NCI-H2171 treated with DMSO at 0.1 percent for 48 hours (cell line): ENCODE measurements at regions not wholly inside any gene's neighbourhood (a gene's known extent, or its start where the extent isn't known, plus 50 kb on each side); places are given as distances from the start of the nearest gene placed in this dataset.

Source experiments
- DNase-seq: peaks from one replicate; lab custom pipeline; 2025; lab: John Stamatoyannopoulos, UW

DNA sequence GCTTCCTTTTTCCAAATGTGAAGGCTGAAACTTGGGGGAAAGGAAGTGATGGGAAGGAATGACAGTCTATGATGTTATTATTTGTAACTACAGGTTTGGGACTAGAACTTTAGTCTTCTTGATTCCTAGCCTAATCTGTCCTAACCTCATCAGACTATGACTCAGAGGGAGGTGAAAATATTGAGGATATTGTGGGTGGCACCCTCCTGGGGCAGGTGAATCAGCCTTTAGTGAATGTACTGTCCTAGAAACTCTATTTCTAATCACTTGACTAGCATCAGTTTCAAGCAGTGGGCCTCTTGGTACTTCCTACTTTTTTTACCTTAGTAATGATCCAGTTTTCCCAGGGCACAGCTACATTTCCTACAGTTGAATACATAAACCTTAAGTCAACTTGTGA is 829.0 kb upstream of the API5 start:
- no peak for DNase-seq

DNA sequence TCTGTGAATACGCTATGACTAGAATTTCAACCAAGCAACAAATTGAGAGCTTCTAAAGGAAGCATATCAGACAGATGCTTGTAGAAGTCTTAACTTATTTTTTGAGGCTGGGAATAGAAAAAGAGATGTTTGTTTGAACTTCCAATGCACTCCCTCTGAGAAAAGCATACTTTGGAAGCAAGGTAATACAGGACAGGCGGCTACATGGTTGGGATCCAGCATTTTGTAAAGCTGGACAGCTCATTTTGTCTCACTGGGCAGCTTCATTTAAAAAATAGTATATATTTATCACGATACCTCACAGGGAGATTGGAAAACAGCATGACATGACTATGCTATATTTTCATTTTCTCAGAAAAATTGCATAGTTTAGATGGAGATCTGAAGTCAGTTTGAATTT is 821.3 kb upstream of the API5 start:
- DNase-seq = no peak

DNA sequence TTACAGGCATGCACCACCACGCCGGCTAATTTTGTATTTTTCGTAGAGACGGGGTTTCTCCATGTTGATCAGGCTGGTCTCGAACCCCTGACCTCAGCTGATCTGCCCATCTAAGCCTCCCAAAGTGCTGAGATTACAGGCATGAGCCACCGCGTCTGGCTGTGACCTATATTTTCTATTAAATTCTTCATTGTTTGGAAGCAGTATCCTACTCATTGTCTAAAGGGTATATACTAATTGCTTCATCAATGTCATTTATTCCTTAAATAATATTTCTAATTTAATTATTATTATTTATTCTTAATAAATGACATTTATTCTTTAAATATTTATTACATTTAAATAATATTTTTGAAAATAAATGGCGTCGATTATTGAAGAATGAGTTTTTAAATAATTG is 817.3 kb upstream of the API5 start:
- DNase-seq = no peak

DNA sequence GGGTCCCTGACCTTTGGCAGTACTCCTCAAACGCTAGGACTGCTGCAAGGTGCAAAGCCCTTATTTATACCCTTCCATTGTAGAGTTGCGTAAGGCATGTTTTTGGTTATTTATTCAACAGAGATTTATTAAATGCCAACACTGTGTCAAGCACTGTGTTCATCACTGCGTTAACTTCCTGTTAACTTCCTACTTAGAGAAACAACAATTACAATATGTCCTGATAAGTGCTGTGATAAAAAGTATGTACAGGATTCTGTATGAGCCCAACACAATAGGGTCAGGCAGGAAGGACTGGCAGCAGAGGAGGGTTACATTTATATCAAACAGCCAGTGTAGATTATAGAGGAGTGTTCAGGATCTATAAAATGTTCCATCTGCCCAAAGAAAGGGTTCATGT is 812.8 kb upstream of the API5 start:
- DNase-seq = no peak

DNA sequence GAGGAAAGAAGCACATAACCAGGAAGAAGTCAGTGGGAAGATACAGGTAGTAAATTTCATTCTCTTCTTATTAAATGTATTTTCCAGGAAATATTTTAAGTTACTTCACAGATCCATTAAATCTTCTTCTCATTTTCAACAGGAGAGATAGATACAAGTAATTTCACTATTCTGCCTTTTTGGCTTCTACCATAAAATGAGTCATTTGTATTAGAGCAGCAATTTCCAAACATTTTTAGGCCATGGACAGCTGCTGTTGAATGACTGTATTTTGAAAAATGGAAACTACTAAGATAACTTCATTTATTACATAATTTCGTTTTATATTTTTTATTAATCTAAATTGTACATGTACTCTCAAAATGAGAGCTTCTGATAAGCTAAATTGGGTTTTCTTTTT is 809.6 kb upstream of the API5 start:
- no peak for DNase-seq

DNA sequence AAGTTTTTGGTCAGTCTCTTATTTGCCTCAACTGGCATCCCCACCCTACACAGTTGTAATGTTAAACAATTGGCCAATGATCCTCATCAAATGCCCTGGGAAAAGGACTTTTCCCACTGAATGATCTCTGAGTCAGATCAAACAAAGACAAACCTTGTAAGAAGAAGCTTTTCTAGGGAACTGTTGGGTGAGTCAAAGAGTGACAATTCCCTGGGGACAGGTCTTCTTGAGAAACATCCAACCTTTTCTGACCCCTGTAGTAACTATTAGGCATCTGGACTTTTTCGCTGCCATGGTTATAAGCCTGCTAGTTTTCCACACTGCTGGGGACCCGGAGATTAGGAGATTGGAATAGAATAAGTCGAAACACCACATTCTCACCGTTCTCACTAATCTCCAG is 789.8 kb upstream of the API5 start:
- no peak for DNase-seq

DNA sequence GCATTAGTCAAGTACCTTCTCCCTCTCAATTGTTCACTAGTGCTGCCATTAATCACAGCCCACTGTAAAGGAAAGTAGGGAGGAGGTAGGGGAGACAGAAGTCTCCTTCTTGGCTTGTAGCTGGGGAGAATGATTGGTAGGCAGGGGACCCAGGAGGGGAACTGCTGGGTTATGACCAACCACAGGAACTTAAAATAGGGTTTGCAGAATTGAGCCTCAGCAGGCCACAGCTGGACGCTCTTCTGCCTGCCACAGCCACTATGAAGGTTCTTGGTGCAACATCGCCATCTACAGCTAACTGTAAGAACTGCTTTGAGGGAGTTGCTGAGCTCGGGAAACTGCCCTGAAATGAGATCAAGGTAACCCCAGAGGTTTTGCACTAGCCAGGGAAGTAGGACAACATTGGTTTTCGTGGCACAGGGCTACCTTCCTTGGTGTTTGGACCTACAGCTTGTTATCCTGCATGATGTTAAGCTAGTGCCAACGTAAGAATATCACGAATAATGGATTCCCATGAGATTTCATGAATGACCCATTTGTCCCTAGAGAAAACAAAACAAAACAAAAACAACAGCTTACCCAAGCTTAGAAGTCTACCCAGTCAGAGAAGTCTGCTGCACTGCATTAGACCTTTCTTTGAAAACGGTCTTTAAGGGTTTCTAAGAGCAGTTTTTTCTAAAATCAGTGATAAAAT is 787.1 kb upstream of the API5 start:
- peak; percentile 36 for DNase-seq

DNA sequence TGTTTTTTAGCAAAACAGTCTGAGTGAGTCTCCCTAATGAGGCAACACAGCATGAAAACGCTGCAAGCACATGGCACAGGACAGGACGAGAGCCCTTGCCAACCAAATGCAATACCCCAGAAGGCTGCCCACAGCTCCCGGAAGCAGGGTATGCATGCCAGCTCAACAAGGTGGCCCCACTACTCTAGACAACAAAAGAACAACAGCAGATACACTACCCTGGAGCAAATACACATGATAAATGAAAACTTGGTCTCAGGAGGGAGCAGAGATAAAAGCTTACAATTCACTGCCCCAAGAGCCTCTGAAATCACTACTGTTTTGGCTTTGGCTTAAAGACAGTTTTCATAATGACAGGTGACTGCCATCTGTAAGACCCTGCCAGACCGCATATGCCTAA is 785.4 kb upstream of the API5 start:
- DNase-seq = no peak

DNA sequence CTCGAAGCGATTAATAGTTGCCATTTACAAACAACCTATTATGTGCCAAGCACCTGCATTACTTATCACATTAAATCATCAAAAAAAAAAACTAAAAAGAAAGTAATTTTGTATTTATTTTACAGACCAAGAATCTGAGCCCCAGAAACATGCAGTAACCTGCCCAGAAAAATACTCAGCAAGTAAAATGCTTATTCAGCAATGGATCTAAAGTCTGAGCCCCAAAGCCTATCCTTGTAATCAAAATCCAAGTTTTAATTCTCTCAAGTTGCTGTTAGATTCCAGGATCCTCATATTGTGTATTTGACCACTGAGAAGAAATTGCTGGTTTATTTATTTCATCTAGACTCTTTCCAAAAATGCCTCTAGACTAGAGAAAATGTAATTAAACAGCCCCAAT is 783.3 kb upstream of the API5 start:
- DNase-seq = no peak

DNA sequence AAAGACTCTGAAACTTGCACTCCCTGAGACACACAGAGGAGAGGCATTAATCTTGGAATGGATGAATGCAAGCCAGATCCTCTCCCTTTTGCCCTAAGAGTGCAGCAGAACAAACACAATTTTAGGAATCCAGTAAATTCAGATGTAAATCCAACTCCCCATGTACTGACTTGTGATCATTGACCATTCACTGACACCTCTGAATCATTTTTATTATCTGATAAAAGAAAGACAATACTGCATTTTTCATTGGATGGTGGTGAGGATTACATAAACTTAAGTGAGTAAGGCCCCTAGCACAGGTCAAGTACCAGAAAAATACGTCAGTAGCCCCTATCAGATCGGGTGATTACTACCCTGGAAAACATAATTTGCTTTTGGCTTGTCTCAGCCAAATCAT is 782.9 kb upstream of the API5 start:
- DNase-seq = no peak

DNA sequence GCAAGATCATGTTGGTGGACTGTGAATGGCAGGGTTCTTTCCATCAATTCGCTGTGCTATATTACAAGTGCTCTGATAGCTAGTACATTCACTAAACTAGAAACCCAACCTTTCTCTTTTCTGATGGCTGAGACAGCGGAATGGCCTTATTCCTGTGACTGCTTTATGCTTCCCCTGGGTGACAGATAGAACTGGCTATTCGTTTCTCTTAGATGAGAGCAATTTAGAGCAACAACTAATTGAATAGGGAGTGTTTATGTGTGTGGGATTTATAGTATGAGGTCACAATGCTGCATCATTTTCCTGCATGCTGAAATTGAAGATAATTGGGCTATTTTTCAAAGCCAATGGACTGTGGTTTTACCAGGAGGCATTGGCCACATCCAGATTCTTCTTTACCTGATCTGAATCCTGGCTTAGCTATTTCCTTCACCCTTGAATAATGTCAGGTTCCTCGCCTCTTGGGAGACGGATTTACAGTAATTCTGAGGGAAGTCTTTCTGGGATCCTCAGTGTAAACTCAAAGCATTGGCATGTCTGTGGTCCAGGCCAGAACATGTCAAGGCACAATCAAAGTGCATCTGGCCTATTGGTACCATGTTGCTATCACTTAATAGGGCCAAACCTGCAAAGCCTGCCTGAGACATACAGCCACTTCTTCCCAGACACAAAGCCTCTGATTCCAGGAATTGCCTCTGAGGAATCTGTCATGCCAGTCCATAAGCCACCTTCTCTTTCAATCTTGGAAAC is 775.0 kb upstream of the API5 start:
- DNase-seq = no peak

DNA sequence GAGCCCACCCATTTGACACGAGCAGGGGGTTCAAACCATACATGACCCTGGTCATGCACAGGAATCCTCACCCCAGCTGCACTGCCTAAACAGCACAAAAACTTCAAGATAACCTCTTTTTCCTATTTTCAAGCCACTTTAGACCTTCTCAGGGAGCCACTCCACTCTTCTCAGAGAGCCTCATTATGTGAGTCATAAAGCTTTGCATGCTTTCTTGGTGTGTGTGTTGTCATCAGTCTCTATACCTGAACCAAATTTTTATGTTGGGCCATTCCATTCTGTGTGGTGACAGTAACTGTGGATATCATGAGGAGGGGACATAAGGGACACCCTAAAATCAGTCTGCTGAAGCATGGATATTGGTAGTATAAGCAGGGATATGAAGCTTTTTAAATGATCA is 769.5 kb upstream of the API5 start:
- no peak for DNase-seq

DNA sequence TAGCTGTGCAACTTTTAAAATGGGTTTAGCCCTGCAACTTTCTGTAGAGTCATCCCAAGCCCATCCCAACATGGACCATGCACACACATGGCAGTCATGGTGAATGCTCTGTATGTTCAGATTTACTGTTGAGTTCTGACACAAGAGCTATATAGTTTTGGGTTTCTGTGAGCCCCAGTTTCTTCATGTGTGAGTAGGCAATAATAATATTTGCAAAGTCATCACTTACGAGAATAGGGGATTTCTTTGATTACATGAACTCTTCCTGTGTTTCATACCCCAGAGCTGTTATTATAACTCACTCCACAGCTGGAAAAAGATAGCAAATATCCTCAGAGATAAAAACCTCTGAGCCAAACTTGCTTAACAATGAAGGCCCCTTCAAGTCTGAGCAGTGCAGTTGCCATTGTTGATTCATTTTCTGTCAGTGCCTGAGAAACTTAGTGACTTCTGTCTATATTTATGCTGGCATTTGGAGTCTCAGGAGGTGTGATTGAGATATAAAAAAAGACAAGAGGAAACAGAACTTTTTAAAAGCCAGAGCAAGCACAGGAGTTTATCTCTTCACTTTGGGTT is 767.9 kb upstream of the API5 start:
- no peak for DNase-seq

DNA sequence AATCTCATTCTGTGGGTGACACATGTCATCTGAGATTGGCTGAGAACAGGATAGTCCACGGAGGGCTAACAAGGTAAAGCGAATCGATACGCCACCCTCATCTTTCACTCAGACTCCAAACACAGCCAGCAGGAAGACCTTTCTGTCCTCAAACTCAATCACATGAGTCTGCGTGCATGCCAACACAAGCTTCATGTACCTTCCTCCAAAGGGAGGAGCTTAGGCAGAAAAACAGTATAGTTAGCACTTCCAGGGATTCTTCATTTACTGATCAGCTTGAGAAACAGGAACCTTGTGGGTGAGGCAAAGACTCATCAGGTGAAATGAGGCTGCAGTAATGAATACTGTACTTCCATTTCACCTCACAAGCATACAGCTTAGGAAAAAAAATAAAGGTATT is 767.1 kb upstream of the API5 start:
- no peak for DNase-seq

DNA sequence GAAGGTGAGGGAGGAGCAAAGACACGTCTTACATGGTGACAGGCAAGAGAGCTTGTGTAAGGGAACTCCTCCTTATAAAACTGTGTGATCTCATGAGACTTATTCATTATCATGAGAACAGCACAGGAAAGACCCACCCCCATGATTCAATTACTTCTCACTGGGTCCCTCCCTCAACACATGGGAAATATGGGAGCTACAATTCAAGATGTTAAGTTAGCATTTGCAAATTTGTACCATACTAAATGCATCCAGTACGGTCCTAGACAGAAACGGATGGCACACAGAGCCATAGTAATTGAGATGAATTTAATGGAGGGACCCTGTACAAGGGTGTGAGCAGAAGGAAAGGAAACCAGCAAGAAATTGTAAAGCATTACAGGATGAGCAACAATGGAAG is 765.8 kb upstream of the API5 start:
- DNase-seq = no peak

DNA sequence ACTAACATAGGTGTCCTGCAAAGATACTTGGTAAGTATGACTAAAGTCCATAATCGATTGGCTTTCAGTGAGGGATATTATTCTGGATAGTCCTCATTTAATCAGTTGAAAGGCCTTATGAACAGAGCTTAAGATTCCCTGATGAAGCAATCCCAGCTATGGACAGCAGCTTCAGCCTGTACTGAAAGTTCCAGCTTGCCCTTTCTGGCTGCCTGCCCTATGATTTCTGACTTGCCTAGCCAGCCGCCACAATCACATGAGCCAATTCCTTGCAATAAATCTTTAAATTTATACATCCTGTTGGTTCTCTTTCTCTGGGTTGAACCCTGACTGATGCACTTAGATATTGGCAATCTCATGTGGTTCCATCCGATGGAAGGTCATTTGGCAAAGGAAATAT is 759.0 kb upstream of the API5 start:
- no peak for DNase-seq

DNA sequence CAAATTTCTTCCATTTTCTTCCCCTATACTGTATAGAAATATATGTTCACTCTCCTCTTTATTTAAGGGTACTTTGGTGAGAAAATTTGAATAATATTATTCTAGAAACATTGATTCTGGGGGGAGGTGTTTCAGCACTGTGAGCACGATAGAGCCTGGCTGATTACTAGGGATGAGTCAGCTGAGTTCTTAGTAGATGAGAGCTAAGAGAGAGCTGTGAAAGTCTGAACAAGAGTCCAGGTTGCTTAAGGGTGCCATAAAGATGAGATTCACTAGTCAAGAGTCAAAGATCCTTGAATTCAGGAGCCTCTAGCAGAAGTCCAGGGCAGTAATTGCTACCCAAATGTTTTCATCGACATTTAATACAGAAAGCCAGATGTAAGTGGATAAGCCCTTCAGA is 756.6 kb upstream of the API5 start:
- DNase-seq = no peak

DNA sequence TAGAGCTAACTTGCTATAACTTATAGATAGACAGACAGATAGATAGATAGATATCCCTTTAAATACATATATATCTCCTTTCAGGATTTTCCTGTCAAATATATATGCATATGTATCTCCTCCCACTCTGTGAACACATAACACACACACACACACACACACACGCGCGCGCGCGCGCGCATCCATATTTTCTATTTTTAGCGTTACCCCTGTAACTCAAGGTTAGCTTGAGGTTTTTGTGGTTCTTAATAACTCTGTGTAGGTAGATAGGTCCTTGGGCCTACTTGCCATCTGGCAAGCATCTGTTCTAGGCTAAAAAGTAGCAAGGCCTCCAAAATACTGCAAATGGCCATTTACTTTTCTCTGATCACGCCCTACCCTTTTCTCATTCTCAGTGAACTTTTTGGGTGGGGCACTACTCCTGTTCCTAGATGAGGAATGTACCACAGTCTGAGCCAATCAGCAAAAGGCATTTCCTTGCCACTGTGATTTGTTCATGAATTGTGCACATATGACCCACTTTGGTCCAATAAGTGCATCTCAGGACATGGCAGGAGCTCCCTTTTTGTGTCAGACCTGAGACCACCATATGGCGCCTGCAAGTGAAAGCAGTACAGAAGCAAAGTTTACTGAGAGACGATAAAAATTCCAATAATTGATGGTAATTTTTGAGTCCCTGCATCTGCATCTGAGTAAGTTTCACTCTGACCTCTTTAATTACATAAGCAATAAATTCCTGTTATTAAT is 740.5 kb upstream of the API5 start:
- DNase-seq = no peak

DNA sequence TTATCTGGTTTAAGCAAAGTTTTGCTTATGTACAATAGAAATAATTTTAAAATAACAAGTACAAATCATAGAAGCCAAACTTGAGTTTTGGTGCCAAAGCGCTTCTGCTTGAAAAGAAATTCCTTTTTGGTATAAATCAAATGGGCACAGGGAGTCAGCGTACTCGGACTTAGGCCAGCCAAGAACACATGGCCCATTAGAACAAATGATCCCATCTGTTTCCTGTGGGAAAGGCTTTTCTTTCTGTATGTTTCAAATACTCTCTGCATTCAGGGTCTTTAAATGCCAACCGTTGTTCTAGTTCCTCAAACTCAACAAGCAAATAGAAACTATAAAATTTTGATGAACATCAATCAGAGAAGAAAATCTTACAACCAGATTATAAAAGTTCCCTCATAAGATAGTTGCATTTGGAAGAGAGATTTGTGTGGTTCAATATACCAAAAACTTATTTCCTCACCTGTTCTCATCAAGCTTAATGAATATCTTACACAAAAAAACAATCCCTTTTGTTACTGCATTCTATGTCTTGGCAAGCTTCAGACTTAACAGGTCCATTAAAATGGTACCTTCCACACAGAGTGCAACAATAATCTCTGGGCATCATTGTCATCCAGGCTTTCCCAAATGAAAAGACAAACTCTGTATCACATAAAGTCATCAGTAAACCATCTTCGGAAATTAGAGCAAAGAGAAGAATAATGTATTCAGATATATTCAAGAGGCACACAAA is 739.8 kb upstream of the API5 start:
- DNase-seq = no peak

DNA sequence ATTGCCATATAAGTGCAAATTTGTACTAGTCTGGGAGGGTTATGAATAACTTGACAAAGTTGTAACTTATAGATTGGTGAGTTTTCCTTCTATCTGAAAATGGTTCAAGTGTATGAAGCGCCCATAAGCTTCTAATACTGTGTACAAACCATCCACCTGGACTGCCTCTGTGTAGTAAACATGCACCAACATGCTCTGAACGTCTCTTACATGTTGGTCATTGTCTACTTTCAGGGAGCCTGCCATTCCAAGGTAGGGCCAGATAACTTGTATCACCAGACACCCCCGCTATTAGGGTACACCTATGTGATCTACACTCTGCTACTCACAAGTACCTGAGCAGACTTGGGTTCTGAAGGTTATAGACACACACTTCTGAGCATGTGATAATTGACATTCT is 735.5 kb upstream of the API5 start:
- DNase-seq = no peak

DNA sequence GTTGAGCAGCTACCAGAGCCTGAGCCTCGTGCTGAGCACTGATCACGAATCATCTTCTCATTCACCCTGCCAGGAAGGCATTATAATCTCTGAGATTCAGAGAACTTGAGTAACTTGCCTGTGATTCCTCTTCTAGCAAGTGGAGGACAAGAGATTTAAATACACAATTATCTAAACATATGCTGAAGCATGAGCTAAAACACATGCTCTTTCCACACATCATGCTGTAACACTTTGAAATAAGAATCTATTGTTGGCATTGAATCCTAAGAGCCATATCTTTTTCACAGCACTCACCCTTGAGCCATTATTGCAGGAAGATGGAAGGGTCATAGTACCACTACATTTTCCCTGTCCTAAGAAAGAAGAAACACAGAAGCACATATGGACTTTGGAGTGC is 722.5 kb upstream of the API5 start:
- DNase-seq = no peak

DNA sequence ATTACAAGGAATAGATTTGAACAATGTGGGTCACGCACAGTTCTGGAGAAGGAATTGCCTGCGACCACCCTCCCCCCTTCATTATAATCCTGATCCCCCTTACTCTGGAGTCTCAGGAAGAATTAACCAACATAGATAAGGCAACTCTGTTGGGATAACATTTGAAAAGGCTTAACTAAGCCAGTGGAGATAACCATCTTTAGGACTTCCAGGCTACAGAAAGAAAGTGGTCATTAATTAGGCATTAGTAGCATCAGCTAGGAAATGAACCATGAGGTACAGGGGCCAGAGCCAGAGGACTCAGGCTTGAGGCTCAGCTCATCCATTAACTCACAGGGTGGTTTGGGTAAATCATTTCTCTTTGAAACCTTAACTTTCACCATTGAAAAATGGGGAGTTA is 720.0 kb upstream of the API5 start:
- no peak for DNase-seq
